ENCODE measurements at regions not wholly inside any gene's neighbourhood (a gene's known extent, or its start where the extent isn't known, plus 50 kb on each side); places are given as distances from the start of the nearest gene placed in this dataset.

GRCh38 chr3:106332129-106332528, 463.3 kb upstream of the CBLB start:
- H3K4me3 ChIP-seq, result no peak overlapping the region
- TF ChIP-seq EP300 (IDR thresholded peaks at IDR 0.05), result no peak
- DNase-seq (no peak), ATAC-seq (ENCODE audit: low FRiP score in 2 of 2) (no peak)
- H3K9me3 ChIP-seq, result no peaks in the 10 kb centered on the region
- peaks cover 0 to 5% (median 0%) of the 10 kb centered on the region in 4 donors for H3K4me1 ChIP-seq
- H3K27ac ChIP-seq, result no peak overlapping the region
- H3K36me3 ChIP-seq, result no peaks in the 10 kb centered on the region
- H3K27me3 ChIP-seq, result no peaks in the 10 kb centered on the region
- 67% methylated on average over 1 of the region's 1 CpG for WGBS, 2 donors

DNA sequence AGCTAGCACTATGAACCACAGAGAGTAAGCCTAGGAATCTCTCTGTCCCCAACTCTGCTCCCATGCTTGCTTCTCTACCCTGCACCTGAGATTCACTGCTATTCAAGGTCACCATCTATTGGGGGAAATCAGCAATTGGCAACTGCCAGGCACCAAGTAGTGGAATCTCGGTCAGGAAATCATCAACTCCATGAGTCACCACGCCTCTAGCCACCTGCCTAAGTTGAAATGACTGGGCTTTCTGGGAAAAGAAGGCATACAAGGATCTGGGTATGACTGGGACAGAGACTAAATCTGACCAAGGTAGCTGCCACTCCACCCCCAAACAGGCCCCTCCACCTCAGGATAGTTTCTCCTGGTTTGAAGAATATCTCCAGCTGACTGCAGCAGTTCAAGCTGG, 464.1 kb upstream of the CBLB start:
- H3K27ac ChIP-seq, result no peak overlapping the region
- 77 to 100% methylated on average over 2 of the region's 2 CpGs for WGBS, 2 donors
- no peaks in the 10 kb centered on the region for H3K36me3 ChIP-seq
- TF ChIP-seq CTCF (IDR thresholded peaks at IDR 0.05) (no peak), POLR2A (IDR thresholded peaks at IDR 0.05) (no peak), EP300 (IDR thresholded peaks at IDR 0.05) (no peak), POLR2AphosphoS5 (IDR thresholded peaks at IDR 0.05) (no peak)
- H3K9me3 ChIP-seq, result no peaks in the 10 kb centered on the region
- ATAC-seq (ENCODE audit: low FRiP score in 2 of 2) (no peak), DNase-seq (no peak)
- no peak overlapping the region for H3K4me3 ChIP-seq
- H3K27me3 ChIP-seq, result no peaks in the 10 kb centered on the region
- H3K4me1 ChIP-seq, result peaks cover 0 to 2% (median 0%) of the 10 kb centered on the region in 4 donors

DNA sequence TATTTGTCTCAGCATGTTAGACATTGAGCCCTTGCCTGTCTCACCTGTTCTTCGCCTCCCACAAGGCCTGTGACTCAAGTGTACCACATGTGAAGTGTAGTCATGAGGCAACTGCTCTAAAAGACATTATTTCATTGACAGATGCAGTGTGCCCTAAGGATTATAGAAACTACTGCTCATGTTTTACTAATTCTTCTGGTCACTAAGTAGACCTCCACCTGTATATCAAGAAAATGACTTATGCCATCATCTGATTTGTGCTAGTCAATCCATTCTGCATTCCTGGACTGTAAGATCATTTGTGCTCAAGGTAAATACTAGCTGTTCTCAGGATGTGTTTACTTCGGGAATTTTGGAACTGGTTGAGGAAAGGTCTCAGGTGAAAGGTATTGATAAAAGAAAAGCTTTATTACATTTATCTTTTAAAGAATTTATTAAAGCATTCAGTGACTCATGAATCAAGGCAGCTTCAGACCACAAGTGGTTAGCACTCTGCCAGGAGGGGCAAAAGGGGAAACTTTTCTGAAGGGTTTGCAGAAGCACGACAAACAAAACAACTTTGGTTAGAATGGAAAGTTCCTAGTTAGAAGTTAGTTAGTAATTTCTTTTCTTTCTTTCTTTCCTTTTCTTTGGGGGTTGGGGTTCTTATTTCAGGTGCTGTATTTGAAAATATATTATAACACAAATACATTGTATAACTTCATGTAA, 465.3 kb upstream of the CBLB start:
- Histone ChIP-seq H3K36me3 (no peaks in the 10 kb centered on the region), H3K4me3 (no peak overlapping the region), H3K27me3 (no peaks in the 10 kb centered on the region), H3K9me3 (no peaks in the 10 kb centered on the region), H3K4me1 (no peaks in the 10 kb centered on the region), H3K27ac (no peak overlapping the region)
- TF ChIP-seq CTCF (IDR thresholded peaks at IDR 0.05) (no peak), POLR2AphosphoS5 (IDR thresholded peaks at IDR 0.05) (no peak), EP300 (IDR thresholded peaks at IDR 0.05) (no peak), POLR2A (IDR thresholded peaks at IDR 0.05) (no peak)
- 50 to 51% methylated on average over 3 of the region's 3 CpGs for WGBS, 2 donors
- DNase-seq (no peak), ATAC-seq (ENCODE audit: low FRiP score in 2 of 2) (no peak)

DNA sequence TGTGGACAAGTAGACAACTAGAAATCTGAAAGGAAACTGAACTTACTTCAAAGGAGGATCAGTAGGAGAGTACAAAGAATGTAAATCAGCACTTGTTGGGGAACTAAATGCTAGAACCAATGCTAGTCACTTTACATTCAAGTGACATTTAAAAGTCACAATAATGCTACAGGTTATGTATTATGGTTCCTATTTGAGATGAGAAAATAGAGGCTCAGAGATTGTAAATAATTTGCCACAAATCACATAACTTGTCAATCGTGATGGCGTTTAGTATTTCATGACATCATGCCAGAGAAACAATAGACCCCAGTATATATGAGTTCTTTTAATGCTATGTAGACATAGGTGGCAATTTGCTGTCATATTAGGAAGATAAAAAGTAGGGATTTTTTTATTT, 467.8 kb upstream of the CBLB start:
- WGBS, 2 donors, result 95 to 100% methylated on average over 2 of the region's 2 CpGs
- H3K36me3 ChIP-seq, result no peaks in the 10 kb centered on the region

DNA sequence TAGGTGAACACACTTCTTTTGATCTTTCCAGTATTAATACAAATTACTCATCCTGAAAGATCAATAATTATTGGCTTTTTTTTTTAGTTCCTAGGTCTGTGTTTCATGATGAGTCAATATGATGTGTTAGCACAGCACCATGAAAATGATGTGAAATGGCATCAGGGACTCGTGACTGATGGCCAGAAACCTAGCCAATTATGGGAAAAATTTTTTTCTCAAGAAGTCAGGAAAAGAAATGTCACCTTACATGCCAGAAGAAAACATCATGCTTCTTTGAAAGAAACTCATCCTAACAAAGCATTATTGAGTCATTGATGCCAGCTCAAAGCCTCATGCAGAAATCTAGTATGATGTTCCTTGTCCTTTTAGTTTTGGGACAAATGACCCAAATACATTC, 468.3 kb upstream of the CBLB start:
- no peak for ATAC-seq (ENCODE audit: low FRiP score in 2 of 2)
- no peaks in the 10 kb centered on the region for H3K9me3 ChIP-seq
- WGBS, 2 donors, result 90 to 93% methylated on average over 1 of the region's 1 CpG
- no peaks in the 10 kb centered on the region for H3K36me3 ChIP-seq
- no peaks in the 10 kb centered on the region for H3K27me3 ChIP-seq
- no peak for DNase-seq
- H3K4me1 ChIP-seq, result no peaks in the 10 kb centered on the region
- no peak for TF ChIP-seq POLR2AphosphoS5 (IDR thresholded peaks at IDR 0.05)
- TF ChIP-seq POLR2A (IDR thresholded peaks at IDR 0.05), result no peak
- TF ChIP-seq EP300 (IDR thresholded peaks at IDR 0.05), result no peak
- no peak for TF ChIP-seq CTCF (IDR thresholded peaks at IDR 0.05)
- H3K27ac ChIP-seq, result no peak overlapping the region
- no peak overlapping the region for H3K4me3 ChIP-seq

More for the DNA sequence above, 467.8 kb upstream of the CBLB start:
- no peak overlapping the region for H3K27ac ChIP-seq
- no peaks in the 10 kb centered on the region for H3K4me1 ChIP-seq
- H3K27me3 ChIP-seq, result no peaks in the 10 kb centered on the region
- no peak overlapping the region for H3K4me3 ChIP-seq
- H3K9me3 ChIP-seq, result no peaks in the 10 kb centered on the region
- DNase-seq (no peak), ATAC-seq (ENCODE audit: low FRiP score in 2 of 2) (no peak)
- TF ChIP-seq CTCF (IDR thresholded peaks at IDR 0.05), result no peak
- no peak for TF ChIP-seq POLR2AphosphoS5 (IDR thresholded peaks at IDR 0.05)
- TF ChIP-seq EP300 (IDR thresholded peaks at IDR 0.05), result no peak
- no peak for TF ChIP-seq POLR2A (IDR thresholded peaks at IDR 0.05)

Measured in upper lobe of left lung (tissue), 6 donors.